ENCODE measurements at regions not wholly inside any gene's neighbourhood (a gene's known extent, or its start where the extent isn't known, plus 50 kb on each side); places are given as distances from the start of the nearest gene placed in this dataset.

GRCh38 chr9:68648971-68649370, 56.1 kb upstream of the PIP5K1B start:
- Histone ChIP-seq H3K36me3 (ENCODE audit: control insufficient read depth in 2 of 2, extremely low read depth in 1 of 2, insufficient read depth in 2 of 2, low read length in 2 of 2) (no peaks in the 10 kb centered on the region), H3K27me3 (ENCODE audit: control insufficient read depth in 2 of 2, insufficient read depth in 2 of 2, low read length in 2 of 2) (peaks cover 2% of the 10 kb centered on the region in 2 experiments), H3K4me1 (ENCODE audit: control insufficient read depth, extremely low read depth, insufficient read depth, low read length) (no peaks in the 10 kb centered on the region), H3K27ac (ENCODE audit: insufficient read depth, low read depth, low read length) (no peak overlapping the region), H2AFZ (ENCODE audit: low read depth, low read length) (no peak overlapping the region), H3K4me3 (replicated peaks in 1 of 3; ENCODE audit: insufficient read depth in 1 of 3, low read depth in 1 of 3, low read length in 3 of 3) (no peak overlapping the region), H3K9me3 (replicated peaks; ENCODE audit: control insufficient read depth, insufficient read depth, low read length) (no peaks in the 10 kb centered on the region), H3K9me1 (replicated peaks; ENCODE audit: control insufficient read depth, extremely low read depth, insufficient read depth, low read length) (no peaks in the 10 kb centered on the region), H3K9ac (replicated peaks; ENCODE audit: extremely low read depth, insufficient read depth, low read length) (no peak overlapping the region), H3K79me2 (ENCODE audit: control insufficient read depth, insufficient read depth, low read length) (no peaks in the 10 kb centered on the region), H3K4me2 (ENCODE audit: insufficient read depth, low read length) (no peak overlapping the region), H4K20me1 (replicated peaks; ENCODE audit: control insufficient read depth, extremely low read depth, insufficient read depth, low read length) (no peaks in the 10 kb centered on the region)
- dilution Hi-C loops (cut with MboI; ENCODE audit: extremely low pct_ligation_motif_present, low sequenced_read_pairs) (no loop called here), intact Hi-C loops (cut with micrococcal nuclease) (no loop called here)
- CTCF ChIA-PET: interaction anchor here (0.7 kb wide), 1 partner anchor 236 kb away, joined by 3 read pairs; no protein-coding TSS in a partner anchor
- no TSS peak for BruUV-seq (replicated peaks)
- POLR2A ChIA-PET: no interaction called here
- no peak for FAIRE-seq
- DNase-seq (ENCODE audit: low read depth, low spot score): no peak
- TF ChIP-seq JUN (IDR thresholded peaks at IDR 0.05; ENCODE audit: borderline replicate concordance, insufficient read depth, insufficient read length, low read depth): no peak
- no peak for TF ChIP-seq POLR2A (IDR thresholded peaks at IDR 0.05; ENCODE audit: low read depth, low read length)
- TF ChIP-seq MYC (IDR thresholded peaks at IDR 0.05; ENCODE audit: low read depth, low read length): no peak
- TF ChIP-seq GATA2 (IDR thresholded peaks at IDR 0.05; ENCODE audit: insufficient read depth, insufficient read length, low read depth, low read length): no peak
- TF ChIP-seq POLR2AphosphoS5 (IDR thresholded peaks at IDR 0.05; ENCODE audit: insufficient read depth, low read depth, low read length): no peak
- TF ChIP-seq CTCF (IDR thresholded peaks at IDR 0.05; ENCODE audit: extremely low read depth in 1 of 2, insufficient read depth in 1 of 2, low read depth in 1 of 2, low read length in 2 of 2): no peak

- H4K20me1 ChIP-seq (replicated peaks; ENCODE audit: control insufficient read depth, extremely low read depth, insufficient read depth, low read length): no peaks in the 10 kb centered on the region
- no peaks in the 10 kb centered on the region for H3K36me3 ChIP-seq (ENCODE audit: control insufficient read depth in 2 of 2, extremely low read depth in 1 of 2, insufficient read depth in 2 of 2, low read length in 2 of 2)
- H3K27me3 ChIP-seq (ENCODE audit: control insufficient read depth in 2 of 2, insufficient read depth in 2 of 2, low read length in 2 of 2): peaks cover 0 to 4% of the 10 kb centered on the region in 2 experiments
- H3K4me3 ChIP-seq (replicated peaks in 1 of 3; ENCODE audit: insufficient read depth in 1 of 3, low read depth in 1 of 3, low read length in 3 of 3): no peak overlapping the region
- no peak overlapping the region for H3K4me2 ChIP-seq (ENCODE audit: insufficient read depth, low read length)
- H3K79me2 ChIP-seq (ENCODE audit: control insufficient read depth, insufficient read depth, low read length): no peaks in the 10 kb centered on the region
- no peaks in the 10 kb centered on the region for H3K9me1 ChIP-seq (replicated peaks; ENCODE audit: control insufficient read depth, extremely low read depth, insufficient read depth, low read length)
- H3K9ac ChIP-seq (replicated peaks; ENCODE audit: extremely low read depth, insufficient read depth, low read length): no peak overlapping the region
- no TSS peak for BruUV-seq (replicated peaks)
- H2AFZ ChIP-seq (ENCODE audit: low read depth, low read length): no peak overlapping the region
- DNase-seq (ENCODE audit: low read depth, low spot score): no peak
- intact Hi-C loops (cut with micrococcal nuclease) (no loop called here), dilution Hi-C loops (cut with MboI; ENCODE audit: extremely low pct_ligation_motif_present, low sequenced_read_pairs) (no loop called here)
- no peak for FAIRE-seq
- no peaks in the 10 kb centered on the region for H3K4me1 ChIP-seq (ENCODE audit: control insufficient read depth, extremely low read depth, insufficient read depth, low read length)
- no peaks in the 10 kb centered on the region for H3K9me3 ChIP-seq (replicated peaks; ENCODE audit: control insufficient read depth, insufficient read depth, low read length)
- ChIA-PET CTCF (no interaction called here), POLR2A (no interaction called here)
- TF ChIP-seq JUN (IDR thresholded peaks at IDR 0.05; ENCODE audit: borderline replicate concordance, insufficient read depth, insufficient read length, low read depth) (no peak), MAX (IDR thresholded peaks at IDR 0.05; ENCODE audit: insufficient read depth, insufficient read length) (no peak), MYC (IDR thresholded peaks at IDR 0.05; ENCODE audit: low read depth, low read length) (no peak), CTCF (IDR thresholded peaks at IDR 0.05; ENCODE audit: extremely low read depth in 1 of 2, insufficient read depth in 1 of 2, low read depth in 1 of 2, low read length in 2 of 2) (no peak), EZH2 (IDR thresholded peaks at IDR 0.05; ENCODE audit: borderline replicate concordance, low read depth, low read length, severe bottlenecking) (no peak), FOS (IDR thresholded peaks at IDR 0.05; ENCODE audit: borderline replicate concordance, insufficient read depth, low read length) (no peak), POLR2AphosphoS5 (IDR thresholded peaks at IDR 0.05; ENCODE audit: insufficient read depth, low read depth, low read length) (no peak), POLR2A (IDR thresholded peaks at IDR 0.05; ENCODE audit: low read depth, low read length) (no peak), GATA2 (IDR thresholded peaks at IDR 0.05; ENCODE audit: insufficient read depth, insufficient read length, low read depth, low read length) (no peak)
- no peak overlapping the region for H3K27ac ChIP-seq (ENCODE audit: insufficient read depth, low read depth, low read length)
These were observed 53.7 kb upstream of the PIP5K1B start for GRCh38 chr9:68651280-68651893.

Data from endothelial cell of umbilical vein (primary cell).